ENCODE measurements at regions not wholly inside any gene's neighbourhood (a gene's known extent, or its start where the extent isn't known, plus 50 kb on each side); places are given as distances from the start of the nearest gene placed in this dataset.

DNA sequence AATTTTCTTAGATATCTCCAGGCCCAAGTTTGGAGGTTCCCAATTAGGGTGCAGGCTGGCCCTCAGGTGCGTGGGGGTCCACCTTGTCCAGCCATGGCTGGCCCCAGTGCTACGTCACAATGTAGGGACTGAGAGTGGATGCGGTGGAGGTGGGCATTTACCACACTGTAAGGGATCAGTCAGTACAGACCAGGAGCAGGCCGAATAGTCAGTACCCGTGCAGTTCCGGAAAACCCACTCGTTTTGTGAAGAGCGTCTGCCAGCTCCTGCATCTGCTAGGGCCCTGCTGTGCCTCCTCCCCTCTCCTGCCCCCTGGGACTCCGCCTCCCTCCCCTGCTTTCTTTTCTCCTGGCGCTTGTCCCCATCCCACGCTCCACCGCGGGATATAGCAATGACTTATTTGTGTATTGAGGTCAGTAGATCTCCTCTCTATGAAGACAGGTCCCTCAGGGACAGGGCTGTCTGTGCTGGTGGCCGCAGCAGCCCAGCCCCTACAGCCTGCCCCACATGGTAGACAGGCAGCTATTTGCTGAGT, 50.4 kb upstream of the SEPTIN5 start:
- H3K27ac ChIP-seq: no peak overlapping the region
- H3K4me1 ChIP-seq: no peaks in the 10 kb centered on the region
- no peaks in the 10 kb centered on the region for H3K9me3 ChIP-seq
- no peak overlapping the region for H3K4me3 ChIP-seq
- no peaks in the 10 kb centered on the region for H3K36me3 ChIP-seq
- DNase-seq: peak in 1 of 3 donors; percentile 14
- TF ChIP-seq, protein P1, sequence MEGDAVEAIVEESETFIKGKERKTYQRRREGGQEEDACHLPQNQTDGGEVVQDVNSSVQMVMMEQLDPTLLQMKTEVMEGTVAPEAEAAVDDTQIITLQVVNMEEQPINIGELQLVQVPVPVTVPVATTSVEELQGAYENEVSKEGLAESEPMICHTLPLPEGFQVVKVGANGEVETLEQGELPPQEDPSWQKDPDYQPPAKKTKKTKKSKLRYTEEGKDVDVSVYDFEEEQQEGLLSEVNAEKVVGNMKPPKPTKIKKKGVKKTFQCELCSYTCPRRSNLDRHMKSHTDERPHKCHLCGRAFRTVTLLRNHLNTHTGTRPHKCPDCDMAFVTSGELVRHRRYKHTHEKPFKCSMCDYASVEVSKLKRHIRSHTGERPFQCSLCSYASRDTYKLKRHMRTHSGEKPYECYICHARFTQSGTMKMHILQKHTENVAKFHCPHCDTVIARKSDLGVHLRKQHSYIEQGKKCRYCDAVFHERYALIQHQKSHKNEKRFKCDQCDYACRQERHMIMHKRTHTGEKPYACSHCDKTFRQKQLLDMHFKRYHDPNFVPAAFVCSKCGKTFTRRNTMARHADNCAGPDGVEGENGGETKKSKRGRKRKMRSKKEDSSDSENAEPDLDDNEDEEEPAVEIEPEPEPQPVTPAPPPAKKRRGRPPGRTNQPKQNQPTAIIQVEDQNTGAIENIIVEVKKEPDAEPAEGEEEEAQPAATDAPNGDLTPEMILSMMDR (IDR thresholded peaks at IDR 0.05): no peak
- no peak for TF ChIP-seq POLR2A (IDR thresholded peaks at IDR 0.05)
- H3K27me3 ChIP-seq: no peaks in the 10 kb centered on the region

DNA sequence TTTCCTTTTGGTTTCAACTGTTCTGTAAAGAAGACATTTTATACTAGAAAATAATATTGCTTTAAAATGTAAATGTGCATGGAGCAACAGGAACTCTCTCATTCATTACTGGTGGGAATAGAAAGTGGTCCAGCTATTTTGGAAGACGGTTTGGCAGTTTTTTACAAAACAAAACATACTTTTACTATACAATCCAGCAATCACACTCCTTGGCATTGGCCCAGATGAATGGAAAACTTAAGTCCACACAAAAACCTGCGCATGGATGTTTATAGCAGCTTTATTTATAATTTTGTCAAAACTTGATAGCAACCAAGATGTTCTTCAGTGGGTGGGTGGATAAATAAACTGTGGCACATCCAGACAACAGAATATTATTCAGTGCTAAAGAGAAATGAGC, 49.9 kb upstream of the SEPTIN5 start:
- DNase-seq: no peak
- no peak for TF ChIP-seq POLR2A (IDR thresholded peaks at IDR 0.05)
- TF ChIP-seq, protein P1 (IDR thresholded peaks at IDR 0.05): no peak
- Histone ChIP-seq H3K27ac (no peak overlapping the region), H3K27me3 (no peaks in the 10 kb centered on the region), H3K4me1 (no peaks in the 10 kb centered on the region), H3K36me3 (no peaks in the 10 kb centered on the region), H3K4me3 (no peak overlapping the region), H3K9me3 (no peaks in the 10 kb centered on the region)

Measured in Peyer's patch (tissue), 4 donors.